NCI-H2196 treated with DMSO at 0.1 percent for 48 hours (cell line): ENCODE measurements at regions not wholly inside any gene's neighbourhood (a gene's known extent, or its start where the extent isn't known, plus 50 kb on each side); places are given as distances from the start of the nearest gene placed in this dataset.
"Not testable (repeated sequence)": the region's sequence is repeated elsewhere in the genome, so short reads cannot be mapped to it uniquely, and the experiment has no call there.

Experiments
- DNase-seq: peaks from one replicate; lab custom pipeline; 2025; ENCODE audit not compliant: unreplicated experiment; lab: John Stamatoyannopoulos, UW

DNA sequence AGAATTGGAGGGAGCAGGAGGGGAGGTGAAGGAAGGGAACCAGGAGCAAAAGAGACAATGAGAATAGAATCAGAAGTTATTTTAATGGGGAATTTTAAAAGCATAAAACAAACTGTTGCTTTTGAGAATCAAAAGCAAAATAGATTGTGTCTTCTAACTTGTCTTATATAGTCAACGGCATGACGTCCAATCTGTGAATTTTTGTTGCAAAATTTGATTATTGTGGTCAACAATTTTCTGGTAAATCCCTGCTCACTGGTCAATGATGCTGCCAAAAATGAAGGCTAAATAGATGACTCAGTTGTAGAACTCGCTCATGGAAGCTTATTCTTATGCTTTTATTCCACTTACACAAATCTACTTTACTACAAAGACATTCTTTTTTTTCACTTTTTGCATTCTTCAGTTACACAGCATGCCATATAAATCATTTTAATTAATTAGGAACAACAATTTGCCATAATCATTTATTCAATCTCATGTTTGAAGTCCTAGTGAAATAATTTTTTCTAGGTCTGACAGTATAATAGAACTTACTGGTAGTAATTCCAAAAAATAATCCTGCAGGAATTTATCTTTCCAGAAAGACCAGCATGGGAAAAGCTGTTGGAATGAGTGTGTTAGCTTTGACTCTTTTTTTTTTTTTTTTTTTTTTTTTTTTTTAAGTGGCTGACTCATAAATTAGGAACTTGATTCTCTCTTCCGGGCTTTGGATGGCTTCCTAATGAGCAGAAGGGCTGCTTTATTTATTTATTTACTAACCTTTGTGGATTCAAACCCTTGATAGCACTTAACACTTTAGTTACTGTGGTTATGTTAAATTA, 256.9 kb downstream of the SPRY2 start:
- DNase-seq, result peak; percentile 50

DNA sequence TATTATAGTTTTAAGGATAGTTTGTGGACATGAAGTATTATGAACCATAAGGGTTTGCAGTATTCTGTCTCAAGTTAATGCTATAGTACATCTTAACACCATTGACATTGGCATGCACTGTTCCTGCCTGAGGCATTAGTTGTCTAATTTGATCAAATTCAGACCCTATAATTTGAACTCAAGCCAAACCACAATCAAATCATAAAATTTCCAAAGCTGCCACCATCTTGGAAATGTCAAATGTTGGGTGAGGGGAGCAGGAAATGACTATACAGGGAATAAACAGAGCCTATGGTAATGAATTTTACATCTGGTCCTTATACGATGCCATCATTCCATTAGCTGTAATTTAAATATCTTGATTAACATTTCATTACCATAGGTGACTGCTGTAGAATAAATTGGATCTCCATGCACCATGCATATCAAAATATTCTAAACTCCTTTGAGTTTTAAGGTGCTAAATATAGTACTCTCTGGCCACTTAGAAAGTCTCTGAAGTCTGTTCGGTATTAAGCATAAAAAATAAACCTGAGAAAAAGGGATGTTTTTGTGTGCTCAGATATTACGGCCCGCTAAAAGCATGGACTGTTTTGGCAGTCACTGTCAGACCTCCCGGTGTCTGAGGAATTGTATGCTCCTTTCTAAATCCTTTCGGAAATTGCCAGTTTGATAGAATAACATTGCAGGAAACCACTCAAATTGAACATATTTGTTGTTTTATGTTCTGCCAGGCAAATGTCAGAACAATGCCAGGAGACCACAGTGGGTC, 257.7 kb downstream of the SPRY2 start:
- DNase-seq, result no peak

DNA sequence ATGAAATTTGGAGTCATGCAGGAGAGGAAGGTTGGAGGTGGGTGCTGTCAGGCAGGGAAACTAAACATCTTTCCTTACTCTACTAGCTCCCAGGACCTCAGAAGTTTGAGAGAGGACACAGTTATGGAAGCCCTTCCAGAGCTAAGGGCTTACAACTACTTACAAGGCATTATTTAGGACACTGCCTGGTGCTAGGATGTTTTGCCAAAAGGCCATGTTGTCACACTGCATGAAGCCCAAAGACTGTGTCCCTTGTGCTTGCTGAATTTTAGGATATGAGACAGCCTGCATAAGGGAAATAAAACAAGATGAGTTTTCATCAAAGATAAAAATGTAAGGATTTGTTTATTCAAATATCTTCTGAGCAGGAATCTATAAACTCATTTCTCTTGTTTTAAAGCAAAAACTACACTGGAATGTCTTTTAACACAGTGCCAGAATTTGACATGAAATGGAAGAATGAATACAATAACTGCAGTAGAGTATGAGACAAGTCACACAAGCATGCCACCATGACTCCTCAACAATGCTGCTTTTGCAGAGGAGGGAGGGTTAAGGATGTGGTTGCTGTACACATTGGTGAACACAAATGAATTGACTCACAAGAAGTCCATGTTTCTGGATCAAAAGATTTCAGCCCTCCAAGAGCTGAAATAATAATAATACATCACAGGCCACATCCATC, 258.4 kb downstream of the SPRY2 start:
- DNase-seq, result no peak

DNA sequence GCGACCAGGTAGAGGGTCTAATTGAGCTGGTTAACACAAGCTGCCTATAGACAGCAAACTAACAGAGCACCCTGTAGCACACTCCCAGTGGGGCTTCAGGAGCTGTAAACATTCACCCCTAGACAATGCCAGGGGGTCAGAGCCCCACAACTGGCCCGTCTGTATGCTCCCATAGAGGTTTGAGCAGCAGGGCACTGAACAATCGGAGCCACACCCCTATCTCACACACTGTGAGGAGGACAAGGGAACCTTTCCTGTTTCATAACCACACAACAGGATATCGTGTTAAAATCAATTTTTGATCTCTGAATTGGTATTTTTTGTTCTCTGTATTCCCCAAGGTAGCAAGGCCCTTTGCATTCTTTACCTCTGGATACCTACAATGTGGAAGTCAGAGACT, 266.1 kb downstream of the SPRY2 start:
- DNase-seq, result no peak

DNA sequence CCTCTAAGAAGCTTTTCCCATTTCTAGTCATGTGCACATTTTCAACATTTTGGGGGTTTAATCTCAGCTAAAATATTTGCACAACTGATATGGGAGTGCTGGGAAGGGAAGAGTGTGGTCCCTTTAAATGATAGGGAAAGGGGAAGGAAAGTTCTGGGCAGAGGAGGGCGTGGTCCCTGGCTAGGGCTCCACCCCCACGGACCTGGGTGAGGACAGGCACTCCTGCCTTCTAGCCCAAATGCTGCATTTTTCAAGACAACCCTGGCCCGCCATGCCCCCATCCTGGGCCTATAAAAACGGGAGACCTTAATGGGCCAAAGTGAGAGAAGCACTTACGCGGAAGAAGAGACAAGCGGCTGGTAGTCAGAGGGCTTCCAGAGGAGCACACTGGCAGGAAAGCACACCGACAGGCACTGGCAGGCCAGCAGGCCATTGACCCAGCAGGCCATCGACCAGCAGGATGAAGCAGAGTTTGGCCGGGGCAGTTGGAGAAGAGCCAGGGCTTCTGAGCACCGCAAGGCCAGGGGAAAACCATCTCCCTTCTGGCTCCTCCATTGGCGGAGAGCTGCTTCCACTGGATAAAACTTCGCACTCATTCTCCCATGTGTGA, 266.7 kb downstream of the SPRY2 start:
- DNase-seq, result no peak

DNA sequence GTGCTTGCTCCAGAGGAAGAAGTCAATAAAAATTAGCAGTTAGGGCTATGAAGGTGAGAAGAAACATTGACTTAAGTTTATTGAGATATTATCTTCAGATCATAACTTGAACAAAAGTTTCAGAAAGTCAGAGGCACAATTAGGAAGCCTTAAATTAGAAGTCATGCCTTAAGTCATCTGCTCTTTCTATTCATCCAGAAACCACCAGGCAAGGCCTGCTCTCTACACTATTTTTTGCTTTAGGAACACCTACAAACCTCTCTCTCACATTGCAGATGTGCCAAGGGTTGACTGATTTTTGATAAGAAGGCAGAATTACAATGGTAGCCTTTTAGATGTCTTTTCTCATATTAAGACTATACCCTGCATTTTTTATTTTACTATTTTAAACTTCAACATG, 268.7 kb downstream of the SPRY2 start:
- DNase-seq, result no peak

DNA sequence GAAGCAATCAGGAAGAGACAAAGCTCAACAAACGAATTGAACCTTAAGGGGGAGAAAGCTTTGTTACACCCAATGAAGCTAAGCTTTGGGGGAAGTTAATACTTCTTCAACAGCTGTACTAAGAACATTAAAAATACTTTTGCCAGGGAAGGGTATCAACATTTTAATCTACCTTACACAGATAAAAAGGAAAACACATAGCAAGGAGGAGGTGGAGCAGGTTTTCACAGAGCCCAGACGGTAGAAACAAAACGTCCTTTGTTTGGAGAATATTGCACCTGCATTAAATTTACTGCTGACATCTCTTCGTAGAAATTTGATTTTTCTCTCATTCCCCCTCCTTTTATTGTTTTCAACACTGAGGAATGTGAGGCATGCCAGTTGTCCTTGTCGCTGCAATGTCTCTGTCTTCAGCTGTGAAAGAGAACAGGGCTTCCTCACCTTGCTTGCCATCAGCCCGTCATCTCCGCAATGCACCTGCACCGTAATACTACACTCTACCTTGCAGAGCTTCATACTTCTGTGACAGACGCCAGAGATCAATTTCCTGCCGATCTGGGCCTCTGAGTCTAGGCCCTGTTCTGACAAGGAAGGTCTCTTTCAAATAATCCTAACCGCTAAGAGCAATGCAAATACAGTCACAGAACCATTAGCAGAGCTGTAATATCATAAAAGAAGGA, 270.8 kb downstream of the SPRY2 start:
- DNase-seq, result peak; percentile 22

DNA sequence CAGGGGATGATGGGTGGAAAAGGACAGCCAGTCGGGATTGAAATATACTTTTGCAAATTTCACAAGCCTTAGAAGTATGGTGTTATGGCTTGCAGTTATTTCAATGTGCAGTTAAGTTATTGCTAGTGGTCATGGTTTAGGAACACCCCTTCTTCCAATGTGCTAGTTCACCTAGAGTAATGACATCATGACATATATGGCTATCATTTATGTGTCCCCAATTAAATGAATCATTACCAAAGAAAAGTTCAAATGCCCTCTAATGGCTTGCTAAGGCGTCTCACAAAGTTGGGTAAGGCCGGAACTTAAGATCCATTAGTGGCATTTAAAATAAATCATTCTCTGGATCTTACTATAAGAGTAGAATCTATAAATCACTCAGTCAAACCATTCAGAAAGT, 271.6 kb downstream of the SPRY2 start:
- no peak for DNase-seq

DNA sequence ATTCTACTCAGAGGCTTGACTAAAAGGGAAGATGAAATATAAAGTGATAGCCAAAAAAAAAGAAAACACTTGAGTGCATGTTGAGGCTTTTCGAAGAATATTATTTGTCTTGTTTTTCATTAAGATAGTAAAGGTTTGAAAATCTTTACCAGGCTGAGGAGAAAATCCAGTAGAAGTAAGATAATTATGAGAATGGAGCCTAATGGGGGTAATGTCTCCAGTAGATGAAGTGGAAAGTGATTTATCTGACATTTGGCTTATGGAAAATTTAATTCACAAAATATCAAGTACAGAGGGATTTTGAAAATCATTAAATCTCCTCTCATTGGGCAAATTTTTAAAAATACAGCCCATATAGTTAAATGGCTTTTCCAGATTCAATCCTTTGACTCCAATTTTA, 274.9 kb downstream of the SPRY2 start:
- no peak for DNase-seq

DNA sequence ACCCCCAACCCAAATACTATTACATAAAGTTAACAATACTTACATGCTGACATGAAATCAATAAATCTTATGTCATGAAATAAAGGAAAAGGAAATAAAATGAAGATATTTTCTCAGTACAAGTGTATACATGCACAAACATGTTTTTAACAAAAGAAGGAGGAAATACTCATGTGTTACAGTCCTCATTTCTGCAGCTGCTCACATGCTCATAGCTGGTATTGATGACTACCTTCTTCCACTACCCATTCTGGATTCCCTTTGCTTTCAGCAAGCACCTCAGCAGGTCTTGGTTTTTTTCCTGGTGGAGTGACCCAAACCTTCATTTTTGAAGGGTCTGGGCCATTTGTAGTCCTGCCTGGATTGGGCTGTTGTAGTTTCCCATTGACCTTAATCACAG, 278.5 kb downstream of the SPRY2 start:
- not testable (repeated sequence) for DNase-seq

DNA sequence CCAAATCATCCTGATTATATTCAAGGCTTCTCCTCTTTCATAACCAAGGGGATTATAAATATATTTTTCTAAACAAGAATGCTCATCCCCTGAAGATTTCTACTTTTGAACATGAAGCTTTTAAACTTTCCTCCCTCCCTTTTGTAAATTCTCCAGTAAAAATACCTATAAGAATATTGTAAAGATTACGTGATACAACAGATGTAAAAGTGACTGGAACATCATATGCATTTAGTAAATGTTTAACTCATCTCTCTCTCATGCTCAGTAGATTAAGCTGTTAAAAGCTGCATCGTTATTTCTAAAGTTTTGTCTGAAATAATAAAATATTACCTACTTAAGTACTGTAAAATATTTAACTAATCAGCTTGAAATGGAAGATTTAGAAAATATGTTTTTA, 281.1 kb downstream of the SPRY2 start:
- no peak for DNase-seq

DNA sequence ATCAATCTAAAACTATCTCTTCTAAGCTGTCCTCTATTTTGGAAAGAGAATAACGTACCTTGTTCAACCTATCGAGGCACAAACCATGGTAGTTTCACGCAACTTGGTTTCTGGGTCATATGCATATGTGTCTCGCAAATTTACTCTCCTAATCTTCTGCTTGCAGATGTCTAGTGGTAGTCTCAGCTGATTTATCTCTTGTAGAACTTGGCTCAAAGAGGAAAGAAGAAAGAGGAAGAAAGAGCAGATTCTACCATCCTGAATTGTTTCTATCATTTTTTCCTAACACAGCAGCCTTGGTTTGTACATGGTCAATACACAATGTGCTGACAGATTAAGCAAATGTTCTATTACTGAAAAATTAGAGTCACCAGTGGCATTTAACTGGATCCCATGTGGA, 282.3 kb downstream of the SPRY2 start:
- DNase-seq, result no peak

DNA sequence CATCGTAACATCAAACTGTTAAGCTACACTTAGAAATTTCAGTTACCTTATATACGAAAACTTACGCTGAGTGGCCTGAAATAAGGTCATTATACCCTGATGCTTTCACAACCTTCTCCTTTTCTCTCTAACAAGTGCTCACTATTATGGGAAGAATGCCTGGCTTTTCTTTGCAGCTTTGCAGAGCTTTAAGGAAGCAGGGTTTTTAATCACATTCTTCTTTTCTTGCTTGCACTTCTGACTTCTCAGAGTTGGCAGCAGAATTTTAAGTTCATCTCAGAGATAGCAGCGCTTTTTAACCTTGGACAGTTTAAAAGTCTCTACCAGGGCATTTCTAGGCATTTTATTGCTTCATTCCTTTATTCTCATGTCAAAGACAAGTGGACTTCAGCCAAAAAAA, 285.1 kb downstream of the SPRY2 start:
- DNase-seq, result no peak

DNA sequence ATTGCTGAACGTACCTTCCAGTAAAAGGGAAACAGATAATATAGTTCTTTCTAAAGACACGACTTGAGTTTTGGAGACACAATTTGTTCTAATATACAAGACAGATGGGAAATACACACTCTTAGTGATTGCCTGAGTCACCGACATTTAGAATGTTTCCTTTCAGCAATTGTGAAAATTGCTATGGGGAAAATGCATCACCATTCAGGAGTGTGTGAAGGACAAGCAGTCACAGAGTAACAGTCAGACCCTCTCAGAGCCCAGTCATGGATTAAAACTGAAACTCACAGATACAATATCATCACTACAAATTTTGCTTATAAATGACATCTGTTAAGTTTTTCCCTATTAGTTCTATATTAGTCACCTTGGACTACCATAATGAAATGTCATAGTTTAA, 286.1 kb downstream of the SPRY2 start:
- no peak for DNase-seq

DNA sequence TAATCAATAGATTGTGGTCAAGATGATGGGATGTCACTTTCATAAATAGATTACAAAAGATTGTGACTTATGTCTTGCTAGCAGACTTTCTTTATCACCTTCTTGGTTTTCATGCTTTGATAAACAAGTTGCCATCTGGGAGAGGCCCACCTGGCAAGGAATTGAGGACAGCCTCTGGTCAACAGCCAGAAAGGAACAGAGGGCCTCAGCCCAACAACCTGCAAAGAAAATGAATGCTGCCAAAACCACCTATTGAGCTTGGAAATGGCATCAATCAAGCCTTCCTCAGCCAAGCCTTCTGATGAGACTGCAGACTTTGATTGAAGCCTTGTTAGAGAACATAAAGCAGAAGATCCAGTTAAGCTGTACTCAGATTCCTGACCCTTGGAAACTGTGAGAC, 288.6 kb downstream of the SPRY2 start:
- DNase-seq, result no peak

DNA sequence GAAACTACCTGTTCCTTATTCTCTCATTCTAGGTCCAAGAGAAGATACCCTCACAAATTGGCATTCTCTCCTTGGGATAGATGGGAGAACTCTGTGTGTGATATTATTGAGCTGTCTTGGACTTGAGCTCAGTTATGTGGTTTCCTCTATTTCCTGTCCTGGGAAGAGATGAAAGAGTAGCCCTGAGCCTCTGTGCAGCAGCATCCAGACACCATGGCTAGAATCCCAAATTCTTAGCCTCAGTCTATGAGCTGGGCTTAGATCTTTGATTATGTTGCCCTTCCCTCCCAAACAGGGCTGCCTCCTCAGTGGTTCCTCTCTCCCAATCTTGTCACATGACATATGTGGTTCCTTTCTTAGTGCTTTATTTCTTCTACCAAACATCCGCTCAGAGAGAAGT, 290.7 kb downstream of the SPRY2 start:
- no peak for DNase-seq

DNA sequence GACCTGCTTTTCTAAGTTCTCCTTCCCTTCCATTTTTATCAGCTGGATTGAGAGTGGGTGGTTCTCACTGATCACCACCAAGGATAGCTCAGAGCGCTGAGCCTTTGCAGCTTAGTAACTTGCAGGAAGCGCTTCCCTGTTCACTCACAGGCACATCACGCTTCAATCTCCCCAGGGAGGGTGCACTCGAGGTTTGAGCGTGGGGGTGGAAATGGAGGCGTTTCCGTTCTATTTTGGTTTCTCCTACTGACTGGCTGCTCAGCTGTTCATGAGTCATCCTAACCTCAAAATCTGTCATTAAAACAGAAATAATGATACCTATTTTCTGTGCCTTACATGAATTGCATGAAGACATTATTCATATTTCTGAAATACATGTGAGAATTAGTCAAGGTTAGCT, 292.1 kb downstream of the SPRY2 start:
- no peak for DNase-seq

DNA sequence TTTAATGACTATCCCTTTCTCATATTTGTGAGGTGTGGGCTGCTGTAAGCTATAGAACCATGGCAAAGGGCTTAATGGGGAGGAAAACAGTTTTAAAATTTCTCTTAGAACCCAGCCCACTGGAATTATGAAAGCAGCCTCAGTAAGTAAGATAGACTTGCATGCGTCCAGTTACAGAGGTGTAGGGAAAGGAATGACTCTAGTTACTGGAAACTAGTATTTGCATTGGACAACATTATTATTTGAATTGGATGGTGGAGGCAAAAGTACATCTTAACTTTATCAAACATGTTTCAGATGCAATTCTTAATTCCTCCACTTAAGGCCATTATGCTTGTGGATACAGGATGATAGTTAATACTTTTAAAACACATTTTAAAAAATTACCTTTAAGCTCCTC, 292.9 kb downstream of the SPRY2 start:
- DNase-seq, result no peak

DNA sequence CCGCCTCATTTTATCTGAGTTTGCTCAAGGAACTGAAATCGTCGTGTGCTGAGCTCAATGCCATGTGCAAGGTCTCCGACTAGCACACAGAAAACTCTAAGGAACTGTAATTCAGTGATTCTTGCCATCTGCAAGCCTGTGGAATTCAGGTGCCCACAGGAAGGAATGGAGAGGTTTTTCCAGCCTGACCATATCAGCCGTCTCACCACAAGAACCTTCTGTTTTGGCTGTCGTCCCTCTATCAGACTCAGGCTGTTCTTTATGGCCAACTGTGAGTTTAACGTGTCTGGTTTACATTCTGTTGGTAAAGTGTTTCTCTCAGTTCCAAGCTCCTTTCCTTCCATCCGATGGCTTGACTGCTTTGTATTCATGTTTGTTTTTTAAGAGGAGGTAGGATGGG, 293.5 kb downstream of the SPRY2 start:
- no peak for DNase-seq

DNA sequence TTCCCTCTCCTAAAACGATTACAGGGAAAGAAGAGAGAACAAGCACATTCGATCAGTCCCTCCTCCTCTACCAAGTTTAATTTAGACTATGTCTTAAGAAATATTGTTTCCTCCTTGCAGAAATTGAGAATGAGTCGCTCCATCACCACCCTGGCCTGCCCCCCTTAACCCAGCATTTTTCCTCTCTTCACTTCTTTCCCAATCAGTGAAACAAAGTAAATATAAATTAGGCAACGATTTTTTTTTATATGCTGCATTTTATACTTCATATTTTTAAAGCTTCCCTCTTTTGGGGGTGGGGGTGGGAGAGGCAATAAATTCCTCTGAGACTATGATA, 300.0 kb downstream of the SPRY2 start:
- no peak for DNase-seq
